COLO668 (cell line): ENCODE measurements at regions not wholly inside any gene's neighbourhood (a gene's known extent, or its start where the extent isn't known, plus 50 kb on each side); places are given as distances from the start of the nearest gene placed in this dataset.
"Not testable (repeated sequence)": the region's sequence is repeated elsewhere in the genome, so short reads cannot be mapped to it uniquely, and the experiment has no call there.

Experiments
- DNase-seq: peaks from one replicate; lab custom pipeline; 2025; ENCODE audit not compliant: unreplicated experiment; lab: John Stamatoyannopoulos, UW

GRCh38 chr2:234805836-234806235 is 146.0 kb upstream of the SH3BP4 start:
- no peak for DNase-seq

GRCh38 chr2:234804704-234805103 is 147.1 kb upstream of the SH3BP4 start:
- no peak for DNase-seq

GRCh38 chr2:234802845-234803171 is 149.0 kb upstream of the SH3BP4 start:
- no peak for DNase-seq

GRCh38 chr2:234802071-234802844 is 149.6 kb upstream of the SH3BP4 start:
- DNase-seq, result no peak

GRCh38 chr2:234797566-234798250 is 154.1 kb upstream of the SH3BP4 start:
- no peak for DNase-seq

- DNase-seq, result no peak
These were observed 155.7 kb upstream of the SH3BP4 start for GRCh38 chr2:234796045-234796591.

- no peak for DNase-seq
These were observed 156.4 kb upstream of the SH3BP4 start for GRCh38 chr2:234795272-234795920.

- no peak for DNase-seq
These were observed 157.0 kb upstream of the SH3BP4 start for GRCh38 chr2:234794866-234795265.

- no peak for DNase-seq
These were observed 158.5 kb upstream of the SH3BP4 start for GRCh38 chr2:234793212-234793785.

GRCh38 chr2:234792621-234793022 is 159.2 kb upstream of the SH3BP4 start:
- no peak for DNase-seq

- not testable (repeated sequence) for DNase-seq
These were observed 159.7 kb upstream of the SH3BP4 start for GRCh38 chr2:234792096-234792495.

- DNase-seq, result no peak
These were observed 161.4 kb upstream of the SH3BP4 start for GRCh38 chr2:234790380-234790779.

- no peak for DNase-seq
These were observed 162.1 kb upstream of the SH3BP4 start for GRCh38 chr2:234789556-234790325.

- no peak for DNase-seq
These were observed 163.0 kb upstream of the SH3BP4 start for GRCh38 chr2:234788841-234789240.

- DNase-seq, result no peak
These were observed 163.4 kb upstream of the SH3BP4 start for GRCh38 chr2:234788381-234788780.

GRCh38 chr2:234787114-234787513 is 164.7 kb upstream of the SH3BP4 start:
- DNase-seq, result no peak

- DNase-seq, result no peak
These were observed 177.9 kb upstream of the SH3BP4 start for GRCh38 chr2:234773764-234774409.

- no peak for DNase-seq
These were observed 178.7 kb upstream of the SH3BP4 start for GRCh38 chr2:234773129-234773528.

- DNase-seq, result no peak
These were observed 179.1 kb upstream of the SH3BP4 start for GRCh38 chr2:234772733-234773060.

GRCh38 chr2:234771980-234772732 is 179.7 kb upstream of the SH3BP4 start:
- no peak for DNase-seq
